Type B pancreatic cell (in vitro differentiated cells): ENCODE measurements at regions not wholly inside any gene's neighbourhood (a gene's known extent, or its start where the extent isn't known, plus 50 kb on each side); places are given as distances from the start of the nearest gene placed in this dataset.

Experiments used
- DNase-seq: peaks from one replicate; pipeline ENCODE4 v3.0.0; 2021; ENCODE audit warnings: mixed read lengths; ENCODE audit not compliant: unreplicated experiment; ENCODE audit errors: extremely low spot score
- H3K27ac Mint-ChIP-seq: 2 replicates; pipeline ENCODE4 v1.8.0; 2021; ENCODE audit warnings: mild to moderate bottlenecking, mixed read lengths
- H3K27me3 Mint-ChIP-seq: 2 replicates; pipeline ENCODE4 v1.8.0; 2021; ENCODE audit warnings: mixed read lengths
- H3K36me3 Mint-ChIP-seq: 2 replicates; pipeline ENCODE4 v1.8.0; 2021; ENCODE audit warnings: mixed read lengths
- H3K4me1 Mint-ChIP-seq: one replicate; pipeline ENCODE4 v1.8.0; 2021; ENCODE audit warnings: mixed read lengths; ENCODE audit not compliant: unreplicated experiment
- H3K4me3 Mint-ChIP-seq: 2 replicates; pipeline ENCODE4 v1.8.0; 2021; ENCODE audit warnings: mild to moderate bottlenecking, mixed read lengths
- H3K9me3 Mint-ChIP-seq: 2 replicates; pipeline ENCODE4 v1.8.0; 2021; ENCODE audit warnings: mixed read lengths
- CTCF ChIP-seq: fragments of 200-600 bp; sonication (generic); conservative IDR thresholded peaks from 2 replicates; pipeline ENCODE4 v1.5.0; 2021; ENCODE audit warnings: antibody characterized with exemption, mild to moderate bottlenecking

- TF ChIP-seq CTCF = no peak
- Mint-ChIP-seq H3K4me1 (no peaks in the 10 kb centered on the region), H3K27ac (no peak overlapping the region), H3K36me3 (no peaks in the 10 kb centered on the region), H3K27me3 (no peaks in the 10 kb centered on the region), H3K9me3 (no peaks in the 10 kb centered on the region), H3K4me3 (no peak overlapping the region)
- no peak for DNase-seq
Measured at GRCh38 chrX:20606831-20607230, 340.1 kb upstream of the RPS6KA3 start.

- Mint-ChIP-seq H3K4me1 (peaks cover 13% of the 10 kb centered on the region), H3K27me3 (no peaks in the 10 kb centered on the region), H3K36me3 (no peaks in the 10 kb centered on the region), H3K9me3 (no peaks in the 10 kb centered on the region), H3K4me3 (no peak overlapping the region), H3K27ac (no peak overlapping the region)
- no peak for TF ChIP-seq CTCF
- no peak for DNase-seq
Measured at GRCh38 chrX:20596856-20597255, 330.1 kb upstream of the RPS6KA3 start.

GRCh38 chrX:20595928-20596575 is 329.3 kb upstream of the RPS6KA3 start:
- H3K9me3 Mint-ChIP-seq = peaks cover under 1% of the 10 kb centered on the region
- peaks cover 13% of the 10 kb centered on the region for H3K4me1 Mint-ChIP-seq
- no peak for TF ChIP-seq CTCF
- no peaks in the 10 kb centered on the region for H3K36me3 Mint-ChIP-seq
- H3K27me3 Mint-ChIP-seq = no peaks in the 10 kb centered on the region
- no peak for DNase-seq
- peak overlapping the region; percentile 50 for H3K27ac Mint-ChIP-seq
- no peak overlapping the region for H3K4me3 Mint-ChIP-seq

- TF ChIP-seq CTCF = peak; percentile 67
- Mint-ChIP-seq H3K9me3 (peaks cover 5% of the 10 kb centered on the region), H3K27me3 (no peaks in the 10 kb centered on the region), H3K4me3 (no peak overlapping the region), H3K4me1 (peaks cover 13% of the 10 kb centered on the region), H3K36me3 (no peaks in the 10 kb centered on the region), H3K27ac (no peak overlapping the region)
- DNase-seq = no peak
Measured at GRCh38 chrX:20594985-20595384, 328.3 kb upstream of the RPS6KA3 start.

GRCh38 chrX:20593836-20594235 is 327.1 kb upstream of the RPS6KA3 start:
- H3K27me3 Mint-ChIP-seq = no peaks in the 10 kb centered on the region

More at GRCh38 chrX:20593836-20594235, 327.1 kb upstream of the RPS6KA3 start:
- H3K36me3 Mint-ChIP-seq = no peaks in the 10 kb centered on the region
- H3K9me3 Mint-ChIP-seq = peaks cover 5% of the 10 kb centered on the region
- H3K27ac Mint-ChIP-seq = no peak overlapping the region
- no peak for DNase-seq
- TF ChIP-seq CTCF = no peak
- peaks cover 13% of the 10 kb centered on the region for H3K4me1 Mint-ChIP-seq
- H3K4me3 Mint-ChIP-seq = no peak overlapping the region
